ENCODE measurements at regions not wholly inside any gene's neighbourhood (a gene's known extent, or its start where the extent isn't known, plus 50 kb on each side); places are given as distances from the start of the nearest gene placed in this dataset.

DNA sequence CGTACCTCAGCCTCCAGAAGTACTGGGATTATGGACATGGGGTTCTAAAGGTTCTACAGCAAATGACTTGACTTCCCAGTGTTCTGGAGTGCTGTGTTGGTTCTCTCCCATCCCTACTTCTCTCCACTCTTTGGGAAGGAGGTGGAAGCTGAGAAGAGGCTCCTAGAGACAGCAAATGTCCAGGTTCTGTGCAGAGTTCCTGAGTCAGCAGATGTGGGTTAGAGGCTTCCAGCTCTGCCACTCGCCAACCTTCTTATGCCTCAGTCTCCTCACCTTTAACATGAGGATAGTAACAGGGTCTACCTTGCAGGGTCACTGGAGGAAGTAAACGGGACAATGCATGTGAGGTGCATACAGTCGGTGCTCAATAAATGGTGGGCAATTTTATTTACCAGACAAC lies 80.5 kb upstream of the VSTM2B start:
- TF ChIP-seq, protein P1, sequence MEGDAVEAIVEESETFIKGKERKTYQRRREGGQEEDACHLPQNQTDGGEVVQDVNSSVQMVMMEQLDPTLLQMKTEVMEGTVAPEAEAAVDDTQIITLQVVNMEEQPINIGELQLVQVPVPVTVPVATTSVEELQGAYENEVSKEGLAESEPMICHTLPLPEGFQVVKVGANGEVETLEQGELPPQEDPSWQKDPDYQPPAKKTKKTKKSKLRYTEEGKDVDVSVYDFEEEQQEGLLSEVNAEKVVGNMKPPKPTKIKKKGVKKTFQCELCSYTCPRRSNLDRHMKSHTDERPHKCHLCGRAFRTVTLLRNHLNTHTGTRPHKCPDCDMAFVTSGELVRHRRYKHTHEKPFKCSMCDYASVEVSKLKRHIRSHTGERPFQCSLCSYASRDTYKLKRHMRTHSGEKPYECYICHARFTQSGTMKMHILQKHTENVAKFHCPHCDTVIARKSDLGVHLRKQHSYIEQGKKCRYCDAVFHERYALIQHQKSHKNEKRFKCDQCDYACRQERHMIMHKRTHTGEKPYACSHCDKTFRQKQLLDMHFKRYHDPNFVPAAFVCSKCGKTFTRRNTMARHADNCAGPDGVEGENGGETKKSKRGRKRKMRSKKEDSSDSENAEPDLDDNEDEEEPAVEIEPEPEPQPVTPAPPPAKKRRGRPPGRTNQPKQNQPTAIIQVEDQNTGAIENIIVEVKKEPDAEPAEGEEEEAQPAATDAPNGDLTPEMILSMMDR (conservative IDR thresholded peaks at IDR 0.05; ENCODE audit: low read length), result no peak
- TF ChIP-seq EZH2phosphoT487 (IDR thresholded peaks at IDR 0.05; ENCODE audit: borderline replicate concordance, low read depth, low read length), result no peak
- Histone ChIP-seq H3K36me3 (ENCODE audit: insufficient read depth, low read length) (no peaks in the 10 kb centered on the region), H3K4me3 (ENCODE audit: low read depth, low read length, poor library complexity, severe bottlenecking) (no peak overlapping the region), H3K9me2 (ENCODE audit: insufficient read depth, low read length) (no peaks in the 10 kb centered on the region), H3K79me2 (ENCODE audit: insufficient read depth, low read depth, low read length) (no peaks in the 10 kb centered on the region), H3K4me1 (ENCODE audit: insufficient read depth, low read length, poor library complexity, severe bottlenecking) (no peaks in the 10 kb centered on the region), H3K27ac (ENCODE audit: low read depth, low read length, poor library complexity, severe bottlenecking) (no peak overlapping the region), H4K20me1 (ENCODE audit: insufficient read depth, low read length) (no peaks in the 10 kb centered on the region), H2AFZ (ENCODE audit: low read length) (no peak overlapping the region), H3K4me2 (ENCODE audit: low read length) (no peak overlapping the region), H3K9me3 (ENCODE audit: low read length) (no peaks in the 10 kb centered on the region)
- intact Hi-C loops (cut with micrococcal nuclease; ENCODE audit: unreplicated experiment), result no loop called here
- no peak for DNase-seq (ENCODE audit: low spot score)
- ChIA-PET POLR2A (no interaction called here), CTCF (ENCODE audit: unreplicated experiment) (no interaction called here)
- no TSS peak for BruUV-seq (replicated peaks)

GRCh38 chr19:29446361-29446760 lies 79.4 kb upstream of the VSTM2B start:
- Histone ChIP-seq H3K36me3 (ENCODE audit: insufficient read depth, low read length) (no peaks in the 10 kb centered on the region), H3K4me1 (ENCODE audit: insufficient read depth, low read length, poor library complexity, severe bottlenecking) (no peaks in the 10 kb centered on the region), H2AFZ (ENCODE audit: low read length) (no peak overlapping the region), H3K4me3 (ENCODE audit: low read depth, low read length, poor library complexity, severe bottlenecking) (no peak overlapping the region), H3K27ac (ENCODE audit: low read depth, low read length, poor library complexity, severe bottlenecking) (no peak overlapping the region), H3K4me2 (ENCODE audit: low read length) (no peak overlapping the region), H3K79me2 (ENCODE audit: insufficient read depth, low read depth, low read length) (no peaks in the 10 kb centered on the region), H4K20me1 (ENCODE audit: insufficient read depth, low read length) (no peaks in the 10 kb centered on the region), H3K9me2 (ENCODE audit: insufficient read depth, low read length) (no peaks in the 10 kb centered on the region), H3K9me3 (ENCODE audit: low read length) (no peaks in the 10 kb centered on the region)
- no TSS peak for BruUV-seq (replicated peaks)
- no peak for DNase-seq (ENCODE audit: low spot score)
- intact Hi-C loops (cut with micrococcal nuclease; ENCODE audit: unreplicated experiment), result no loop called here
- CTCF ChIA-PET (ENCODE audit: unreplicated experiment), result no interaction called here
- POLR2A ChIA-PET, result no interaction called here
- TF ChIP-seq, protein P1 (conservative IDR thresholded peaks at IDR 0.05; ENCODE audit: low read length), result no peak
- no peak for TF ChIP-seq EZH2phosphoT487 (IDR thresholded peaks at IDR 0.05; ENCODE audit: borderline replicate concordance, low read depth, low read length)

- H3K79me2 ChIP-seq (ENCODE audit: insufficient read depth, low read depth, low read length), result no peaks in the 10 kb centered on the region
- BruUV-seq (replicated peaks), result no TSS peak
- no peaks in the 10 kb centered on the region for H4K20me1 ChIP-seq (ENCODE audit: insufficient read depth, low read length)
- no peak for DNase-seq (ENCODE audit: low spot score)
- H3K27ac ChIP-seq (ENCODE audit: low read depth, low read length, poor library complexity, severe bottlenecking), result no peak overlapping the region
- no peak overlapping the region for H2AFZ ChIP-seq (ENCODE audit: low read length)
- TF ChIP-seq EZH2phosphoT487 (IDR thresholded peaks at IDR 0.05; ENCODE audit: borderline replicate concordance, low read depth, low read length), result no peak
- TF ChIP-seq, protein P1 (conservative IDR thresholded peaks at IDR 0.05; ENCODE audit: low read length), result no peak
- POLR2A ChIA-PET, result no interaction called here
- H3K4me2 ChIP-seq (ENCODE audit: low read length), result no peak overlapping the region
- H3K9me2 ChIP-seq (ENCODE audit: insufficient read depth, low read length), result no peaks in the 10 kb centered on the region
- no peaks in the 10 kb centered on the region for H3K36me3 ChIP-seq (ENCODE audit: insufficient read depth, low read length)
- H3K4me3 ChIP-seq (ENCODE audit: low read depth, low read length, poor library complexity, severe bottlenecking), result no peak overlapping the region
- intact Hi-C loops (cut with micrococcal nuclease; ENCODE audit: unreplicated experiment), result no loop called here
- CTCF ChIA-PET (ENCODE audit: unreplicated experiment), result no interaction called here
- no peaks in the 10 kb centered on the region for H3K4me1 ChIP-seq (ENCODE audit: insufficient read depth, low read length, poor library complexity, severe bottlenecking)
- H3K9me3 ChIP-seq (ENCODE audit: low read length), result no peaks in the 10 kb centered on the region
Observed at GRCh38 chr19:29448046-29448445, 77.7 kb upstream of the VSTM2B start.
